GM18507 (cell line): ENCODE measurements at regions not wholly inside any gene's neighbourhood (a gene's known extent, or its start where the extent isn't known, plus 50 kb on each side); places are given as distances from the start of the nearest gene placed in this dataset.
A peak's percentile ranks its signal among the peaks of the same experiment; 100 is the strongest.

Source experiments
- DNase-seq: peaks from one replicate; pipeline ENCODE4 v3.0.0; 2011; ENCODE audit warnings: low read depth; ENCODE audit not compliant: insufficient read length; ENCODE audit errors: extremely low spot score
- FAIRE-seq: peaks from 2 replicates; lab custom pipeline; 2011; peaks lifted over from hg19 to GRCh38; lab: Jason Lieb, UNC

GRCh38 chr4:12778706-12779105 is 705.4 kb downstream of the RAB28 start:
- DNase-seq: no peak
- FAIRE-seq: no peak

DNA sequence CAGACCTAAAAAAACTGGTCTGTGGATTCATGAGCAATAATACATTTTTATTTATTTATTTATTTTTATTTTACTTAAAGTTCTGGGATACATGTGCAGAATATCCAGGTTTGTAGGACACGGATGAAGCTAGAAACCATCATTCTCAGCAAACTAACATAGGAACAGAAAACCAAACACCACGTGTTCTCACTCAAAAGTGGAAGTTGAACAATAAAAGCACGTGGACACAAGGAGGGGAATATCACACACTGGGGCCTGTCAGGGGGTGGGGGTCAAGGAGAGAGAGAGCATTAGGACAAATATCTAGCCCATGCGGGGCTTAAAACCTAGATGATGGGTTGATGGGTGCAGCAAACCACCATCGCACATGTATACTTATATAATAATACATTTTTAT is 705.9 kb downstream of the RAB28 start:
- FAIRE-seq (no peak), DNase-seq (no peak)

GRCh38 chr4:12770351-12770750 is 713.8 kb downstream of the RAB28 start:
- DNase-seq (no peak), FAIRE-seq (no peak)

DNA sequence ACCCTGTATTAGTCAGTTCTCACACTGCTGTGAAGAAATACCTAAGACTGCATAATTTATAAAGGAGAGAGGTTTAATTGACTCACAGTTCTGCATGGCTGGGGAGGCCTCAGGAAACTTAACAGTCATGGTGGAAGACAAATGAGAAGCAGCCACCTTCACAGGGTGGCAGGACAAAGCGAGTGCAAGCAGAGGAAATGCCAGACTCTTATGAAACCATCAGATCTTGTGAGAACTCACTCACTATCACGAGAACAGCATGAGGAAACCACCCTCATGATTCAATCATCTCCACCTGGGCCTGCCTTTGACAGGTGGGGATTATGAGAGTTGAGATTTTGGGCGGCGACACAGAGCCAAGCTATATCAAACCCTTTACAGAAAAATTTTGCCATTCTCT is 722.4 kb downstream of the RAB28 start:
- no peak for FAIRE-seq
- DNase-seq: no peak

DNA sequence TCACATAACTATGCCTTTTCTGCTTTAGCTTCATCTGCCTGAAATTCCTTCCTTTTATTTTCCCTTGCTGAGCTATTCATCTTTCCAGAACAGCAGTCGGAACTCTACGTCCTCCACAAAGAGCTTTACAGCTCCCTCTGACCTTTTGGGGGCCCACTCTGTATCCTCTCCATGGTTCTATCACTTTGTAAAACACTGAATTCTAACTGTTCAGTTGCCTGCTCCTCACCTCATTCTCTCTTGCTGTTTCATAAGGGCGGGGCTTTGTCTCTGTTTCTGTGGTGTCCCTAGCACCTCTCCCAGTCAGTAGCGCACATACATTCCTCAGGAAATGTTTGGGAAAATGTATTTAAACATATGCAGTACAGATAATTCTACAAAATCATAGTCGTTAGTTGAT is 737.0 kb downstream of the RAB28 start:
- DNase-seq (no peak), FAIRE-seq (no peak)

- no peak for FAIRE-seq
- no peak for DNase-seq
Measured at GRCh38 chr4:12746221-12746620, 737.9 kb downstream of the RAB28 start.

DNA sequence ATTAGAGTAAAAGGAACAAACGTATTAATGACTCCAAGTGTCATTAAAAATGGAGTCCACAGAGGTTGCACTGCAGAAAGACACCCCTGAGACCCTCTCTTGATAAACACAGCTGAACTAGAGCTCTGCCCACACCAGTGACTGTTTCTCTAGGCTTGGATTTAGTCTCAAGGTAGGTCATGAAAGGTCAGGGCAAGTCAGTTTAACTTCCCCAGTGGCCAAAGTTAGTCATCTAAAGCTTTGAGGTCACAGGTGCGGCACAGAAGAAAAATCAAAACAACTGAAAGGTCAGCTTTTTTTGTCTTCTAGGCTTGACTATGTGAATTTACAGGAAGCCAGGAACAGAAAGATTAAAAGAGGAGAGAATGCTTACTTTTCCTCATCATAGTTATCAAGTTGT is 749.6 kb downstream of the RAB28 start:
- no peak for FAIRE-seq

GRCh38 chr4:12729384-12729783 is 754.8 kb downstream of the RAB28 start:
- DNase-seq (peak; percentile 0), FAIRE-seq (no peak)

More for the DNA sequence above, 749.6 kb downstream of the RAB28 start:
- DNase-seq: no peak

- DNase-seq (no peak), FAIRE-seq (peak; percentile 31)
Measured at GRCh38 chr4:12724510-12724909, 759.6 kb downstream of the RAB28 start.

- DNase-seq (no peak), FAIRE-seq (no peak)
Measured at GRCh38 chr4:12723849-12724447, 760.2 kb downstream of the RAB28 start.

DNA sequence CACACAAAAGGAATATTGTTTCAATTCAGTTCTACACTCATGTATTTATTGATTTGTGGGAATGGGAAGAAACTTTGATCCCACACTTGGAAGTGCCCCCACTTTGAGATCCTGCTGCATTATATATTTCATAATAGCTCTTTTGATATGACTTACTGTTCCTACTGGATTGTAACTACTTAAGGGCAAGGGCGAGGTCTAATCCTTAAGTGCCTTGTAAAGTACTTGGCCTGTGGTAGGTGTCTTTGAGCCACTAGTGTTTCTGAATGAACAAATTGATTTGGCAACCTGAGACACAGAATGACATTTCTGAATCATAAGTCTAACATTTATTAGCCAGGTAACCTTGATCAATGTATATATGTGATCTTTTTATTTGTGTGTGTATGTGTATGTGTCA is 767.2 kb downstream of the RAB28 start:
- DNase-seq: no peak
- FAIRE-seq: no peak

DNA sequence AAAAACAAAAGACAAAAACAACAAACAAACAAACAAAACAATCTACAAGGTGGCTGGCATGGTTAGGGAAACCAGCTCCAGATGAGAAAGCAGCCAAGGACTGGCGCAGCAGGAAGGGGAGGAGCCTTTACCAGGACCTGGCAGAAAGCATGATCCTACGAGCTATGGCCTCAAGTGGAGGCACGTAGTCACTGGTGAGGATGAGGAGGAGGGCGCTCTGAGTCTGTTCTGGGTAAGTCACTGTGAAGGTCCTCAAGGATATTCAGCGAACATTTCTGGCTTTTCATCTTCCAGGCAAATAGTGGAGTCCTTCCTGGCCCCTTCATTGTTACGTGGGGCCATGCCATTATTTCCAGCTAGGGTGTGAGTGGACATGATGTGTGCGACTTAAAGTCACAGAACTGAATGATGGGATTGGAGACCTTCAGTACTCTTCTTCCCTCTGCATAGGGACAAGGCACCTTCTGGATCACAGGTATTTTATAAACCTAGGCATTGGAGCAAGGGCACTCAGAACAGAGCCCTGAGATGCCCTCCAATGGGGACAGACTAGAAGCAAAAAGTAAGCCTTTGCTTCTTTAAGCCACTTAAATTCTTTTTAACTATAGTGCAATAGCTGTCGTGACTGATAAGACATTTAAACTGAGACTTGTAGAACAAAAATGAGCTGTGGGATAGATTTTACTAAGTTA is 771.3 kb downstream of the RAB28 start:
- no peak for FAIRE-seq
- no peak for DNase-seq

DNA sequence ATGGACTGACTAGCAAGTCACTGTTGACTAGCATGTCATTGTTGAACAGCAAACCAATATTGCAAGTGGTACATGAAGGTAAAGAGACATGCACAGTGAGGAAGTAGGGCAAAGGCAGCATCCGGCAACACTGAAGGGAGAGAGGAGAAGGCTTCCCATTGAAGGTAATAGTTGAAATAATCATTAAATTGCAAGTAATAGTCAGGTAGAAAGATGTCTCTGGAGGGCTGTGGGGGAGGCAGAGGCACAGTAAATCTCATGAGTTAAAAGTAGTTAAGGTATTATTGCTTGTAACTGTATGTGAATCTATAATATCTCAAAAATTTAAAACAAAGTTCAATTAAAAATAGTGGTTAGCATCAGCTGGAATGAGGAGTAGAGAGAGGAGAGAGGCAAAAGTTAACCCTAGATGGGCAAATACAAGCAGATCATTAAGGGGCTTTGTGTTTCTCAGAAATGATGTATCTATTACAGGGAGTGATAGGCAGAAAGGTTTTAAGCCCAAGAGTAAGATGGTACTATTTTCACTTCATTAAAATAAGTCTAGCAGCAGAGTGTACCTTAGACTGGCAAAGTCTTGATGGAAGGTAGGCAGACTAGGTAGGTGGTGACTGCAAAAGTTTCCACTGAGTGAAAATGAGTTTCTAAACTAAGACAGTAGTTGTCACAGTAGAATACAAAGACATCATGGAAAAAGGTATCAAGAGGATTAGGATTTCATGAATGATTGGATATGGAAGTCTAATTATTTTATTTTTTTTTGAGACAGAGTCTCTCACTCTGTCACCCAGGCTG is 776.6 kb downstream of the RAB28 start:
- DNase-seq (no peak), FAIRE-seq (no peak)

- FAIRE-seq (no peak), DNase-seq (no peak)
Measured at GRCh38 chr4:12703036-12703435, 781.1 kb downstream of the RAB28 start.

- no peak for FAIRE-seq
- no peak for DNase-seq
Measured at GRCh38 chr4:12701384-12701783, 782.8 kb downstream of the RAB28 start.

DNA sequence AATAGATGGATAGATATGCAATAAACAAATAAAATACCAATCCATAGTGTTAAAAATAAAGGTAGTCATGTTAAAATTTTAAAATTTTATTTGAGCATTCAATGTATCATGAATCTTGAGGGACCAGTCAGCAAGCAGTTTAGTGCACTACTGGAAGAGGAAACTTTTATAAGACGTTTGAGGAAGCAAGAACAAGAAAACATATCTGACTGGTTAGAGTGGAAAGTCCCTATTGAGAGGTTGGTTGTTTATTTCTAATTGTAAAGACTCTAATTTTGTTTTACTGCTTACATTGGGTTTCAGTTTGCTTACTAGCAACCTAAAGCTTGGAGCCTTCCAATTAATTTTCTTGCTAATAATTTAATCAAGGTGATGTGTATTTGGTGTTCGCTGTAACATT is 786.2 kb downstream of the RAB28 start:
- no peak for FAIRE-seq

DNA sequence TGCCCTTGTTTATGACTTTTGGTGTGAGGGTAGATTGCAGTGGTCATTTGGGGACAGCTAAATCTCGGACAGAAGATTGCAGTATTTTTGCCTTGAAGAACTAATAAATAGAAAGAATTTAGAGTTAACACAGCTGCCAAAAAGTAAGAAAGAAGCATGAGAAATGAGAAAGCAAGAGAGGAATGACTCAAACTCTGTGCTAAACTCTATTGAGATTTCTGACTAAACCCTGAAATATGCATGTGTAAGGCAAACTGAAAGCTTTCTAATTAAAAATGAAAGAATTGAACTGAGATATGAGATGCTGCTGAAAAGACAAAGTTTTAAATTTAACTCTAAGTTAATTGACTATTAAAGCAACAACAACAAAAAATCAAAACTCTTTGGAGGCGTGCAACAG is 791.3 kb downstream of the RAB28 start:
- DNase-seq (no peak), FAIRE-seq (no peak)

More for the DNA sequence above, 786.2 kb downstream of the RAB28 start:
- no peak for DNase-seq

GRCh38 chr4:12691168-12691567 is 793.0 kb downstream of the RAB28 start:
- DNase-seq: no peak
- no peak for FAIRE-seq

- DNase-seq (no peak), FAIRE-seq (no peak)
Measured at GRCh38 chr4:12689457-12689856, 794.7 kb downstream of the RAB28 start.

DNA sequence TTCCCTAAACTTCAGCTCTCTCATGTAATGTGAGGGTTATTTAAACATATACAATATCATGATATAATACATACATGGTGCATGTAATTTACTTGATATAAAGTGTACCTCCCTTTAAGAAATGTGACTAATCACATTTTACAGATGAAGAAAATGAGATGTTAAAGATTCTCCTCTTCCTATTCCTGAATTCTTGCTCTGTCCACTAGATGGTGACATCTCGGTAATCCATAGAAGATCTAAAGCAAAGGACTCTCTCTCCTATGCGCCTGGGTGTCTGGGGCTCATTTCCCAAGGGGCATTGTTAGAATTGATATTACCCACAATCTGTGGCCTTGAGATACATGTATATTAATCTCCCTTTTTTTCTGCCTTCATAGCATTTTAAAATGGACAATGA is 804.9 kb downstream of the RAB28 start:
- FAIRE-seq: no peak
- no peak for DNase-seq

- no peak for FAIRE-seq
- no peak for DNase-seq
Measured at GRCh38 chr4:12674184-12674583, 810.0 kb downstream of the RAB28 start.
